ENCODE measurements at regions not wholly inside any gene's neighbourhood (a gene's known extent, or its start where the extent isn't known, plus 50 kb on each side); places are given as distances from the start of the nearest gene placed in this dataset.

GRCh38 chr1:209504571-209504970 is 78.9 kb upstream of the CAMK1G start:
- no peak for TF ChIP-seq CTCF (conservative IDR thresholded peaks at IDR 0.05)
- no peak overlapping the region for H3K27ac ChIP-seq

- H3K27ac ChIP-seq, result no peak overlapping the region
- no peak for TF ChIP-seq CTCF (conservative IDR thresholded peaks at IDR 0.05)
These were observed 78.5 kb upstream of the CAMK1G start for GRCh38 chr1:209505044-209505443.

GRCh38 chr1:209506101-209506500 is 77.4 kb upstream of the CAMK1G start:
- H3K27ac ChIP-seq, result no peak overlapping the region
- TF ChIP-seq CTCF (conservative IDR thresholded peaks at IDR 0.05), result no peak

- no peak for TF ChIP-seq CTCF (conservative IDR thresholded peaks at IDR 0.05)
- H3K27ac ChIP-seq, result no peak overlapping the region
These were observed 74.5 kb upstream of the CAMK1G start for GRCh38 chr1:209509039-209509438.

- TF ChIP-seq CTCF (conservative IDR thresholded peaks at IDR 0.05), result no peak
- H3K27ac ChIP-seq, result no peak overlapping the region
These were observed 73.5 kb upstream of the CAMK1G start for GRCh38 chr1:209510063-209510462.

GRCh38 chr1:209511169-209511568 is 72.3 kb upstream of the CAMK1G start:
- no peak overlapping the region for H3K27ac ChIP-seq
- TF ChIP-seq CTCF (conservative IDR thresholded peaks at IDR 0.05), result no peak

GRCh38 chr1:209512821-209513220 is 70.7 kb upstream of the CAMK1G start:
- no peak for TF ChIP-seq CTCF (conservative IDR thresholded peaks at IDR 0.05)

GRCh38 chr1:209513226-209513625 is 70.3 kb upstream of the CAMK1G start:
- H3K27ac ChIP-seq, result no peak overlapping the region
- peak; percentile 57 for TF ChIP-seq CTCF (conservative IDR thresholded peaks at IDR 0.05)

More at GRCh38 chr1:209512821-209513220, 70.7 kb upstream of the CAMK1G start:
- H3K27ac ChIP-seq, result no peak overlapping the region
